ENCODE measurements at regions not wholly inside any gene's neighbourhood (a gene's known extent, or its start where the extent isn't known, plus 50 kb on each side); places are given as distances from the start of the nearest gene placed in this dataset.

GRCh38 chr13:73975767-73976166 lies 158.4 kb downstream of the KLF12 start:
- Histone ChIP-seq H3K4me3 (no peak overlapping the region), H3K27ac (no peak overlapping the region)

- H3K27ac ChIP-seq: no peak overlapping the region
Observed at GRCh38 chr13:73974051-73974450, 160.2 kb downstream of the KLF12 start.

DNA sequence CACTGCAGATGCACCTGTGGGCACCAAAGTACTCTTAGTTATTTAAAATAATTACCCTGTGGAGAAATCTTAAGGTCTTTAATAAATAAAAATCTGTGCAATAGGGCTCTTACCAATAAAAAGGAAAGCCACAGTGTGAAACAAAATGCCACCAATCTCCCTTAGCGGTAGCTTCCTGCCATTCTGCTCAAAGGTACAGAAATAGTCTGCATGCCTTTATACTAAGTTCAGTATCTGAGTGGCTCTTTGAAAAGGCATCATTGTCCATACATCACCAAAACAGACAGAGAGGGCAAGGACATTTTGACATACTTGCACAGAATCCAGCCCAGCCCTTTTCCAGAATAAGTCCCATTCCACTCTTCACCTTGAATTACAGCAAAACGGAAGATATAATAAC lies 161.0 kb downstream of the KLF12 start:
- Histone ChIP-seq H3K4me3 (no peak overlapping the region), H3K27ac (no peak overlapping the region)

More at GRCh38 chr13:73974051-73974450, 160.2 kb downstream of the KLF12 start:
- H3K4me3 ChIP-seq: no peak overlapping the region

DNA sequence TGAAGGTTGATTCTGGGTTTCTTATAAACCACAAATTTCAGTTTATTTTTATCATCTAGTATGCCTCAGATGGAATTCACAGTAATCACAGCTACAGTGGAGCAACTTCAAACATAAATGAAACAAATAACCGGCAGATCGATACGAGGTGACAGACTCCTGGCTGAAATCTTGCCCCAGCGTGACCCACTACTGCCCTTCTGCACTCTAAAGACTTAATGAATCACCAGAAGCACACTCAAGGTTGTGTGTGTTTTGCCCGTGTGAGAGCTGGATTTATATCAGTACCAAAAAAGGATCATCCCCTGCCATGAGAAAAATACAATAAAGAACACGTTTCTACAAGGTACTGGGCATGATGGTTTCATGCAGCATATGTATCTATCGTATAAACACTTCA lies 161.7 kb downstream of the KLF12 start:
- Histone ChIP-seq H3K27ac (no peak overlapping the region), H3K4me3 (no peak overlapping the region)

DNA sequence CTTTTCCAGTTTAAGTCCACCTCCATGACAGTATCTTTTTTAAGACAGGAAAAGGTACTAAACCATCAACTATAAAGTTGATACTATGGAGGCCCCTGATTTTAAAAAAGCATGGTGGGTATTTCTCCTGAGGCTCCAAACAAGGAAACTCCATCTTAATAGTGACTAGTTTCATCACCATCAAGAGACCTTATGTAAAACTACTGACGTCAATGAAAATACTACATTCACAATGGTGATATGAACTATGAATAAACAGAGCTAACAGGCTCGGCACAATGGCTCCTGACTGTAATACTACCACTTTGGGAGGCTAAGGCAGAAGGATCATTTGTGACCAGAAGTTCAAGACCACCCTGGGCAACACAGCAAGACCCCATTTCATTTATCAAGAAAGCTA lies 162.7 kb downstream of the KLF12 start:
- H3K4me3 ChIP-seq: no peak overlapping the region
- H3K27ac ChIP-seq: no peak overlapping the region

- no peak overlapping the region for H3K4me3 ChIP-seq
- H3K27ac ChIP-seq: no peak overlapping the region
Observed at GRCh38 chr13:73970421-73971055, 163.7 kb downstream of the KLF12 start.

DNA sequence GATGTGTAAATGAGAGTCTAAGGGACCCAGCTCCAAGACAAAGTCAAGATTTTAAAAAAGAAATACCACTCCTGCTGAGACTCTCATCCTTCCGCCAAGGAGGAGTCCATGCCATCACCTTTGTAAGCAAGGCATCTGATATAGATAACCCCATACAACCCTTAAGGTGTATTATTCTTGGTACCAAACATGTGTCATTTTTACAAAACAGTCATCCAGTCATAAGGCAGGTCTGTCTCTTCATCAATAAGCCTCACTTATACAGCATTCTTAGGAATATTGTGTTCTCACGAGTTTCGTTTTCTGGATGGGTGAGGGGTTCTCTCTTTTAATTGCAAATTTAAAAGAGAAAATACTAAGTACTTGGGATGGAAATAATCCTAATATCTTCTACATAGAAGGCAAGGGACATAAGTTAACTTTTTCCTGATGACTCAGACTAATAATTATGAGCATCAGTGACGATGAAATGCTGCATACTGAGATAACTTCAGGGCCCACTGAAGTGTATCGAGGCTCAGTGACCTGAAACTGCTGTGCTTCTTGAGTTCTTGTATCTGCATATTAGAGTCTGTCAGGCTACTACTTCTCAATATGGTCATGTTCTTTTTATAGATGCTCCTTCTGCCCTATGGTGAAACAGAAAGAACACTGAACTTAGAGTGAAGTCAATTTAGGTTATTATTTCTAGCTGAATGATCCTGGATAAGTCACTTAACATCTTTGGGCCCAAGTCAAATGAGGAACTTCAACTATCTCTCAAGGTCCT lies 166.6 kb downstream of the KLF12 start:
- Histone ChIP-seq H3K4me3 (no peak overlapping the region), H3K27ac (no peak overlapping the region)

- H3K27ac ChIP-seq: no peak overlapping the region
Observed at GRCh38 chr13:73966331-73966730, 167.9 kb downstream of the KLF12 start.

GRCh38 chr13:73962284-73962683 lies 171.9 kb downstream of the KLF12 start:
- H3K4me3 ChIP-seq: no peak overlapping the region
- H3K27ac ChIP-seq: no peak overlapping the region

More at GRCh38 chr13:73966331-73966730, 167.9 kb downstream of the KLF12 start:
- H3K4me3 ChIP-seq: no peak overlapping the region

DNA sequence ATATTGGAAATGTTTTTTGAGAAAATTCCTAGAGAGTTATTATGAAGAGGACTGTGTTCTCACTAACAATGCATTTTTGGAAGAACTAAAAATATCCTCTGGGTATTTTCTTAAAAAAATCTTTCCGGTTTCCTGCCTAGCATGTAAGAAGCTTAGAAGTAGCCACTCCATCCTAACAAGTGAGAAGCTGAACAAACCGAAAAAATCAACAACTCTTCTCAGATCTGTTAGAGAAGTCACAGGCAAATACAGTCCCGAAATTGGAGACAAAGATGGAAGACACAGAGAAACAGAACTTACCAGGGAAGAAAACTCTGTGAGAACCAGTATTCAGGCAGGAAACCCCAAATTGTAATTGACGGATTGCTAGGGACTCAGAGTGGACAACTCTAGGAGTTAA lies 173.0 kb downstream of the KLF12 start:
- no peak overlapping the region for H3K27ac ChIP-seq

DNA sequence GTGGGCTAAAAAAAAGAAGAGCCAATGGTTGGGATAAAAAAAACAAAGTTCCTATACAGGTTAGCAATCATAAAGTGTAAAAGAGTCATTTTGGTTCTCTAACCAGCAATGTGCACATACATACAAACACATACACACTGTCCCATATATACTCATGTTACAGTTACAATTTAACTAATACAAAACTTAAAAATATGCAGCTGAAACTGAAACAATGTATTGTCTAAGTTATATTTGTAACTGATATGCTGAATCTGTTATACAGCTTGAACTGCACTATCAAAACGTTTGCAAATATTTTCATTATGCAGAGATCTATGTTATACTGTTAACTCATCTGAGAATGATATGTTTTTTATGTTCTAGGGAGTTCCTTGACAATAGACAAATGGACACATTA lies 173.7 kb downstream of the KLF12 start:
- Histone ChIP-seq H3K4me3 (no peak overlapping the region), H3K27ac (no peak overlapping the region)

More for the DNA sequence above, 173.0 kb downstream of the KLF12 start:
- no peak overlapping the region for H3K4me3 ChIP-seq

- Histone ChIP-seq H3K4me3 (no peak overlapping the region), H3K27ac (no peak overlapping the region)
Observed at GRCh38 chr13:73958657-73959397, 175.4 kb downstream of the KLF12 start.

GRCh38 chr13:73957889-73958288 lies 176.3 kb downstream of the KLF12 start:
- Histone ChIP-seq H3K4me3 (no peak overlapping the region), H3K27ac (no peak overlapping the region)

GRCh38 chr13:73956795-73957408 lies 177.3 kb downstream of the KLF12 start:
- Histone ChIP-seq H3K27ac (no peak overlapping the region), H3K4me3 (no peak overlapping the region)

- Histone ChIP-seq H3K4me3 (no peak overlapping the region), H3K27ac (no peak overlapping the region)
Observed at GRCh38 chr13:73955977-73956500, 178.2 kb downstream of the KLF12 start.

GRCh38 chr13:73954808-73955207 lies 179.4 kb downstream of the KLF12 start:
- Histone ChIP-seq H3K27ac (no peak overlapping the region), H3K4me3 (no peak overlapping the region)

- Histone ChIP-seq H3K4me3 (no peak overlapping the region), H3K27ac (no peak overlapping the region)
Observed at GRCh38 chr13:73952648-73953047, 181.6 kb downstream of the KLF12 start.

GRCh38 chr13:73948848-73949529 lies 185.2 kb downstream of the KLF12 start:
- Histone ChIP-seq H3K4me3 (no peak overlapping the region), H3K27ac (no peak overlapping the region)

GRCh38 chr13:73945871-73946270 lies 188.3 kb downstream of the KLF12 start:
- no peak overlapping the region for H3K4me3 ChIP-seq
- H3K27ac ChIP-seq: no peak overlapping the region

DNA sequence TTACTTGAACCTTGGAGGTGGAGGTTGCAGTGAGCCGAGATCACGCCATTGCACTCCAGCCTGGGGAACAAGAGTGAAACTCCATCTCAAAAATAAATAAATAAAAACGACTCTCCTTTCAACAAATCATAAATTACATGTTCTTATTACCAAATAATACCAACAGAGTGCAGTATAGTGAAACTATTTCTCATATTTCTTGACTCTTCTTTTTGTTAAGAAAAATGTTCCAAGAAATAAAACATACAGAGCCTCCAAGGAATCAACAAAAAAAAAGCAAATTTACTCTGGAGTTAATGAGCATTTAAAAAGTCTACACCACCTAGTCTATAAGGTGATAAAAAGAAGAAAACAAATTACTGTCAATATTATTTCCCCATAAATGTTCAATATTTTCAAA lies 188.8 kb downstream of the KLF12 start:
- Histone ChIP-seq H3K4me3 (no peak overlapping the region), H3K27ac (no peak overlapping the region)
